Liver (tissue), 8 donors: ENCODE measurements at regions not wholly inside any gene's neighbourhood (a gene's known extent, or its start where the extent isn't known, plus 50 kb on each side); places are given as distances from the start of the nearest gene placed in this dataset.
"Not testable (repeated sequence)": the region's sequence is repeated elsewhere in the genome, so short reads cannot be mapped to it uniquely, and the experiment has no call there.

Experiments
- DNase-seq: peaks from one replicate; pipeline ENCODE4 v3.0.0-alpha.2; 2017; ENCODE audit warnings: low spot score
- H3K27ac ChIP-seq, 2 donors: one replicate each; pipeline ENCODE4 v1.7.0; 2013; ENCODE audit warnings: inconsistent platforms in 2 of 2, low read length in 2 of 2, control low read depth in 1 of 2, low read depth in 1 of 2, mild to moderate bottlenecking in 1 of 2
- H3K27me3 ChIP-seq, 4 donors: one replicate each; pipeline versions ENCODE4 v1.6.1 to v1.7.0; 2013; ENCODE audit warnings: low read length in 3 of 4, inconsistent platforms in 1 of 4, mild to moderate bottlenecking in 1 of 4, moderate library complexity in 1 of 4; ENCODE audit not compliant: control insufficient read depth in 4 of 4, insufficient read depth in 4 of 4
- H3K36me3 ChIP-seq, 4 donors: one replicate each; pipeline versions ENCODE4 v1.6.1 to v1.7.0; 2013; ENCODE audit warnings: low read length in 3 of 4, mild to moderate bottlenecking in 3 of 4, low read depth in 1 of 4, moderate library complexity in 1 of 4; ENCODE audit not compliant: control insufficient read depth in 4 of 4, insufficient read depth in 3 of 4
- H3K4me1 ChIP-seq, 4 donors: one replicate each; pipeline versions ENCODE4 v1.6.1 to v1.7.0; 2013; ENCODE audit warnings: low read length in 3 of 4, mild to moderate bottlenecking in 3 of 4, moderate library complexity in 1 of 4; ENCODE audit not compliant: control insufficient read depth in 4 of 4, insufficient read depth in 4 of 4
- H3K4me3 ChIP-seq, 3 donors: one replicate each; pipeline versions ENCODE4 v1.6.1 to v1.7.0; 2013; ENCODE audit warnings: low read length in 3 of 3, control low read depth in 1 of 3, low read depth in 1 of 3, mild to moderate bottlenecking in 1 of 3
- H3K9ac ChIP-seq, 2 donors: one replicate each; pipeline ENCODE4 v1.7.0; 2013; ENCODE audit warnings: low read length in 2 of 2, mild to moderate bottlenecking in 2 of 2, moderate library complexity in 2 of 2, control low read depth in 1 of 2, low read depth in 1 of 2
- H3K9me3 ChIP-seq, 4 donors: one replicate each; pipeline versions ENCODE4 v1.6.1 to v1.7.0; 2013; ENCODE audit warnings: low read length in 3 of 4; ENCODE audit not compliant: control insufficient read depth in 4 of 4
- FOXA1 ChIP-seq: IDR thresholded peaks from 2 replicates; pipeline ENCODE4 v1.6.1; 2016; ENCODE audit warnings: antibody characterized with exemption
- GABPA ChIP-seq, 2 donors: IDR thresholded peaks in 1 of 2; conservative IDR thresholded peaks in 1 of 2; 2 replicates each; pipeline ENCODE4 v1.6.1; 2016; ENCODE audit warnings: antibody characterized with exemption in 2 of 2, mild to moderate bottlenecking in 1 of 2, moderate library complexity in 1 of 2
- HNF4A ChIP-seq, 2 donors: conservative IDR thresholded peaks; 2 replicates each; pipeline ENCODE4 v1.6.1; 2016; ENCODE audit warnings: antibody characterized with exemption in 2 of 2, mild to moderate bottlenecking in 2 of 2
- MAX ChIP-seq: IDR thresholded peaks from 2 replicates; pipeline ENCODE4 v1.6.1; 2016; ENCODE audit warnings: antibody characterized with exemption
- NR2F2 ChIP-seq: IDR thresholded peaks from 2 replicates; pipeline ENCODE4 v1.6.1; 2016; ENCODE audit warnings: antibody characterized with exemption
- RAD21 ChIP-seq, 2 donors: IDR thresholded peaks; 2 replicates each; pipeline ENCODE4 v1.6.1; 2016; ENCODE audit warnings: antibody characterized with exemption in 2 of 2, mild to moderate bottlenecking in 2 of 2
- REST ChIP-seq: IDR thresholded peaks from 2 replicates; pipeline ENCODE4 v1.6.1; 2016; ENCODE audit warnings: antibody characterized with exemption, mild to moderate bottlenecking
- TAF1 ChIP-seq: conservative IDR thresholded peaks from 2 replicates; pipeline ENCODE4 v1.6.1; 2016; ENCODE audit warnings: antibody characterized with exemption, mild to moderate bottlenecking
- YY1 ChIP-seq: IDR thresholded peaks from 2 replicates; pipeline ENCODE4 v1.6.1; 2016; ENCODE audit warnings: antibody characterized with exemption, mild to moderate bottlenecking
- WGBS: extraction: QIAGEN DNeasy Blood & Tissue Kit; methylation state at CpG from one replicate; pipeline ENCODE4 v1.1.7; 2013; 5-methylcytosine and 5-hydroxymethylcytosine counted together
- TF ChIP-seq, protein P1 (sequence below): fragments of 150-350 bp; IDR thresholded peaks from 2 replicates; pipeline ENCODE4 v1.5.1; 2017; ENCODE audit warnings: improper control_type of control experiment, low read depth, low read length; ENCODE audit not compliant: missing input control
- TF ChIP-seq, protein P2 (sequence below): IDR thresholded peaks from 2 replicates; pipeline ENCODE4 v1.6.1; 2016; ENCODE audit warnings: antibody characterized with exemption
- TF ChIP-seq, protein P3 (sequence below): IDR thresholded peaks from 2 replicates; pipeline ENCODE4 v1.6.1; 2016; ENCODE audit warnings: antibody characterized with exemption
- donor health status: healthy.
- donor health status: healthy.
- donor health status: healthy.
- donor health status: healthy.
- donor health status: healthy.

DNA sequence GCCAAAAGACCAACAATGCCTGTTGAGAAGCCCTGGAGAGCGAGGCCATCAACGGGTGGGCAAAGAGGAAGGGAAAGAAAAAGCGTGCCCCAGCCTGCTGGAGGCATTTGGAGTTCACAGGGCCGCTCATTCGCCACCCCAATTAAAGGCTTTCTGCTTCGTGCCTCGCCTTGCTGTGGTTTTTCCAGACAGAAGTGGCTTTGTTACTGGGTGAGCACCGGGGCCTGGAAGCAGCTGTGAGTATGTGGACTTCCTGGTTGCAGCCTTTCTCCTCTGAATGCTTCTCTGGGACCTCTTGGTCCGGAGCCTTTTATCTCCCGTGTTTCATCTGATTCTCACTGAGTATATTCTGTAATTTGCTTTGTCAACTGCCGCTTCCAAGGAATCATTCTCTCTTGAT, 118.1 kb upstream of the EGR2 start:
- Histone ChIP-seq H3K4me1 (no peaks in the 10 kb centered on the region), H3K27me3 (no peaks in the 10 kb centered on the region), H3K9ac (no peak overlapping the region), H3K27ac (no peak overlapping the region), H3K9me3 (peaks cover 0 to 2% (median 0%) of the 10 kb centered on the region in 4 donors), H3K36me3 (no peaks in the 10 kb centered on the region), H3K4me3 (no peak overlapping the region)
- DNase-seq: no peak
- TF ChIP-seq REST: no peak
- TF ChIP-seq RAD21 (IDR thresholded peaks at IDR 0.05): no peak
- no peak for TF ChIP-seq YY1
- TF ChIP-seq NR2F2: no peak
- TF ChIP-seq FOXA1: no peak
- no peak for TF ChIP-seq MAX
- TF ChIP-seq, protein P1, sequence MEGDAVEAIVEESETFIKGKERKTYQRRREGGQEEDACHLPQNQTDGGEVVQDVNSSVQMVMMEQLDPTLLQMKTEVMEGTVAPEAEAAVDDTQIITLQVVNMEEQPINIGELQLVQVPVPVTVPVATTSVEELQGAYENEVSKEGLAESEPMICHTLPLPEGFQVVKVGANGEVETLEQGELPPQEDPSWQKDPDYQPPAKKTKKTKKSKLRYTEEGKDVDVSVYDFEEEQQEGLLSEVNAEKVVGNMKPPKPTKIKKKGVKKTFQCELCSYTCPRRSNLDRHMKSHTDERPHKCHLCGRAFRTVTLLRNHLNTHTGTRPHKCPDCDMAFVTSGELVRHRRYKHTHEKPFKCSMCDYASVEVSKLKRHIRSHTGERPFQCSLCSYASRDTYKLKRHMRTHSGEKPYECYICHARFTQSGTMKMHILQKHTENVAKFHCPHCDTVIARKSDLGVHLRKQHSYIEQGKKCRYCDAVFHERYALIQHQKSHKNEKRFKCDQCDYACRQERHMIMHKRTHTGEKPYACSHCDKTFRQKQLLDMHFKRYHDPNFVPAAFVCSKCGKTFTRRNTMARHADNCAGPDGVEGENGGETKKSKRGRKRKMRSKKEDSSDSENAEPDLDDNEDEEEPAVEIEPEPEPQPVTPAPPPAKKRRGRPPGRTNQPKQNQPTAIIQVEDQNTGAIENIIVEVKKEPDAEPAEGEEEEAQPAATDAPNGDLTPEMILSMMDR: no peak
- TF ChIP-seq HNF4A (conservative IDR thresholded peaks at IDR 0.05): no peak
- no peak for TF ChIP-seq TAF1
- TF ChIP-seq, protein P2, sequence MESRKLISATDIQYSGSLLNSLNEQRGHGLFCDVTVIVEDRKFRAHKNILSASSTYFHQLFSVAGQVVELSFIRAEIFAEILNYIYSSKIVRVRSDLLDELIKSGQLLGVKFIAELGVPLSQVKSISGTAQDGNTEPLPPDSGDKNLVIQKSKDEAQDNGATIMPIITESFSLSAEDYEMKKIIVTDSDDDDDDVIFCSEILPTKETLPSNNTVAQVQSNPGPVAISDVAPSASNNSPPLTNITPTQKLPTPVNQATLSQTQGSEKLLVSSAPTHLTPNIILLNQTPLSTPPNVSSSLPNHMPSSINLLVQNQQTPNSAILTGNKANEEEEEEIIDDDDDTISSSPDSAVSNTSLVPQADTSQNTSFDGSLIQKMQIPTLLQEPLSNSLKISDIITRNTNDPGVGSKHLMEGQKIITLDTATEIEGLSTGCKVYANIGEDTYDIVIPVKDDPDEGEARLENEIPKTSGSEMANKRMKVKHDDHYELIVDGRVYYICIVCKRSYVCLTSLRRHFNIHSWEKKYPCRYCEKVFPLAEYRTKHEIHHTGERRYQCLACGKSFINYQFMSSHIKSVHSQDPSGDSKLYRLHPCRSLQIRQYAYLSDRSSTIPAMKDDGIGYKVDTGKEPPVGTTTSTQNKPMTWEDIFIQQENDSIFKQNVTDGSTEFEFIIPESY: no peak
- TF ChIP-seq GABPA (IDR thresholded peaks at IDR 0.05 in 1 of 2, conservative IDR thresholded peaks at IDR 0.05 in 1 of 2): no peak
- TF ChIP-seq, protein P3, sequence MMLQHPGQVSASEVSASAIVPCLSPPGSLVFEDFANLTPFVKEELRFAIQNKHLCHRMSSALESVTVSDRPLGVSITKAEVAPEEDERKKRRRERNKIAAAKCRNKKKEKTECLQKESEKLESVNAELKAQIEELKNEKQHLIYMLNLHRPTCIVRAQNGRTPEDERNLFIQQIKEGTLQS: no peak
- 69% methylated on average over 11 of the region's 11 CpGs for WGBS

- WGBS: 94% methylated on average over 24 of the region's 24 CpGs
- H3K36me3 ChIP-seq, DNase-seq, H3K27me3 ChIP-seq, H3K9me3 ChIP-seq, H3K4me3 ChIP-seq, H3K4me1 ChIP-seq, H3K27ac ChIP-seq, H3K9ac ChIP-seq: not testable (repeated sequence)
These were observed 112.6 kb upstream of the EGR2 start for GRCh38 chr10:62928763-62929162.
